HepG2 (cell line): ENCODE measurements at regions not wholly inside any gene's neighbourhood (a gene's known extent, or its start where the extent isn't known, plus 50 kb on each side); places are given as distances from the start of the nearest gene placed in this dataset.

Experiments
- CREB1 ChIP-seq, 2 experiments: fragments of 450-650 bp in 1 of 2; IDR thresholded peaks; 2 replicates each; pipeline ENCODE4 v1.6.1; 2016 to 2017; ENCODE audit warnings: control low read depth in 1 of 2, mild to moderate bottlenecking in 1 of 2, missing compliant biosample characterization in 1 of 2, missing genetic modification characterization in 1 of 2
- HDAC2 ChIP-seq: sonication (generic); formaldehyde crosslinking; IDR thresholded peaks from 2 replicates; pipeline ENCODE4 v1.4.0; 2020; ENCODE audit warnings: missing genetic modification reagents
- RELA ChIP-seq: sonication (generic); formaldehyde crosslinking; IDR thresholded peaks from 2 replicates; pipeline ENCODE4 v1.4.0; 2020; ENCODE audit warnings: missing genetic modification reagents
- SCMH1 ChIP-seq: sonication (generic); formaldehyde crosslinking; IDR thresholded peaks from 2 replicates; pipeline ENCODE4 v1.9.0; 2021; ENCODE audit warnings: missing genetic modification reagents, mild to moderate bottlenecking, borderline replicate concordance
- ZNF251 ChIP-seq: sonication (generic); formaldehyde crosslinking; IDR thresholded peaks from 2 replicates; pipeline ENCODE4 v1.9.0; 2021; ENCODE audit warnings: mild to moderate bottlenecking, missing genetic modification reagents
- ZNF317 ChIP-seq: sonication (generic); formaldehyde crosslinking; IDR thresholded peaks from 2 replicates; pipeline ENCODE4 v1.5.0; 2020; ENCODE audit warnings: mild to moderate bottlenecking, missing genetic modification reagents
- ZNF747 ChIP-seq: sonication (generic); formaldehyde crosslinking; IDR thresholded peaks from 2 replicates; pipeline ENCODE4 v1.8.1; 2023; ENCODE audit warnings: missing genetic modification reagents, mild to moderate bottlenecking, borderline replicate concordance
- TF ChIP-seq, protein P1 (sequence below): sonication (generic); formaldehyde crosslinking; IDR thresholded peaks from 2 replicates; pipeline ENCODE4 v1.5.0; 2020; ENCODE audit warnings: mild to moderate bottlenecking, missing genetic modification reagents, moderate library complexity
- TF ChIP-seq, protein P2 (sequence below): IDR thresholded peaks from 2 replicates; pipeline ENCODE4 v1.6.1; 2016; ENCODE audit warnings: missing compliant biosample characterization, missing genetic modification reagents, borderline replicate concordance

DNA sequence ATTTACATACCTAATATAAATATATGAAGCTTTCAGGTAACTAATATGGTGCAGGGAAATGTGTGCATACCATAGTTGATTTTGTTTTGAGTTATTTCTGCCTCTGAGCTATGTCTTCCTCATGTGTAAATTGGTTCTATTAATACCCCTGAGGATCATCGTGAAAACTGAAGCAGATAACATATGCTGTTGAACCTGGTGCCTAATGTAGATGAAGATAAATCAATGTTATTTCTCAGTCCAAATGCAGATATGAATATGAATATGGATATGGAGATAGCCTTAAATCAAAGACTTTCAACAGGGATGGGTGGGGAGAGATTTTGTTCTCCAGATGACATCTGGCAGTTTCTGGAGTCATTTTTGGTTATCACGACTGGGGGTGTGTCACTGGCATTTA lies 122.3 kb upstream of the ANKRD30A start:
- no peak for TF ChIP-seq ZNF251 (CRISPR knock-in tag)
- no peak for TF ChIP-seq CREB1 (IDR thresholded peaks at IDR 0.05)
- no peak for TF ChIP-seq CREB1 (CRISPR knock-in tag; IDR thresholded peaks at IDR 0.05)
- TF ChIP-seq SCMH1 (CRISPR knock-in tag), result no peak
- no peak for TF ChIP-seq RELA
- no peak for TF ChIP-seq HDAC2 (CRISPR knock-in tag)
- TF ChIP-seq, protein P1, sequence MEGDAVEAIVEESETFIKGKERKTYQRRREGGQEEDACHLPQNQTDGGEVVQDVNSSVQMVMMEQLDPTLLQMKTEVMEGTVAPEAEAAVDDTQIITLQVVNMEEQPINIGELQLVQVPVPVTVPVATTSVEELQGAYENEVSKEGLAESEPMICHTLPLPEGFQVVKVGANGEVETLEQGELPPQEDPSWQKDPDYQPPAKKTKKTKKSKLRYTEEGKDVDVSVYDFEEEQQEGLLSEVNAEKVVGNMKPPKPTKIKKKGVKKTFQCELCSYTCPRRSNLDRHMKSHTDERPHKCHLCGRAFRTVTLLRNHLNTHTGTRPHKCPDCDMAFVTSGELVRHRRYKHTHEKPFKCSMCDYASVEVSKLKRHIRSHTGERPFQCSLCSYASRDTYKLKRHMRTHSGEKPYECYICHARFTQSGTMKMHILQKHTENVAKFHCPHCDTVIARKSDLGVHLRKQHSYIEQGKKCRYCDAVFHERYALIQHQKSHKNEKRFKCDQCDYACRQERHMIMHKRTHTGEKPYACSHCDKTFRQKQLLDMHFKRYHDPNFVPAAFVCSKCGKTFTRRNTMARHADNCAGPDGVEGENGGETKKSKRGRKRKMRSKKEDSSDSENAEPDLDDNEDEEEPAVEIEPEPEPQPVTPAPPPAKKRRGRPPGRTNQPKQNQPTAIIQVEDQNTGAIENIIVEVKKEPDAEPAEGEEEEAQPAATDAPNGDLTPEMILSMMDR (CRISPR knock-in tag), result no peak
- TF ChIP-seq, protein P2, sequence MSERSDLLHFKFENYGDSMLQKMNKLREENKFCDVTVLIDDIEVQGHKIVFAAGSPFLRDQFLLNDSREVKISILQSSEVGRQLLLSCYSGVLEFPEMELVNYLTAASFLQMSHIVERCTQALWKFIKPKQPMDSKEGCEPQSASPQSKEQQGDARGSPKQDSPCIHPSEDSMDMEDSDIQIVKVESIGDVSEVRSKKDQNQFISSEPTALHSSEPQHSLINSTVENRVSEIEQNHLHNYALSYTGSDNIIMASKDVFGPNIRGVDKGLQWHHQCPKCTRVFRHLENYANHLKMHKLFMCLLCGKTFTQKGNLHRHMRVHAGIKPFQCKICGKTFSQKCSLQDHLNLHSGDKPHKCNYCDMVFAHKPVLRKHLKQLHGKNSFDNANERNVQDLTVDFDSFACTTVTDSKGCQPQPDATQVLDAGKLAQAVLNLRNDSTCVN, result no peak
- TF ChIP-seq ZNF317 (CRISPR knock-in tag), result no peak
- TF ChIP-seq ZNF747 (CRISPR knock-in tag), result no peak
